Suppressor macrophage (primary cell): ENCODE measurements at regions not wholly inside any gene's neighbourhood (a gene's known extent, or its start where the extent isn't known, plus 50 kb on each side); places are given as distances from the start of the nearest gene placed in this dataset.
A peak's percentile ranks its signal among the peaks of the same experiment; 100 is the strongest.

Experiments used
- DNase-seq, 4 experiments: peaks; one replicate each; pipeline ENCODE4 v3.0.0-alpha.2; 2020 to 2022

DNA sequence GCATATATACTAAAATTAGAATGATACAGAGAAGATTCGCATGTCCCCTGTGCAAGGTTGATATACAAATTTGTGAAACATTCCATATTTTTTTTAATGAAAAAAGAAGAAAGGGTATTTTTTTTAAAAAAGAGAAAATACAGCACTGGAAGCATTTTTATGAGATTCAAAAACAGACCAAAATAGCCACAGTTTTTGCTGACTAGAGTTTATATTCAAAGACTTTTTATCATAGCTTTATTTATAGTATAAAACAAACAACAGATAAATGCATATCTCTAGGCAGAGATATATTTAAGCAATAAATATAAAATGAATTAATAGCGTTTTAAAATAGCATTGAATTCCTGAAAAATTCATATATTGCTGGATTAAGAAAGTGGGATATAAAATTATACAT, 436.5 kb upstream of the ACVR2A start:
- no peak for DNase-seq

GRCh38 chr2:147405651-147406050, 439.2 kb upstream of the ACVR2A start:
- no peak for DNase-seq

GRCh38 chr2:147398996-147399395, 445.8 kb upstream of the ACVR2A start:
- DNase-seq = no peak

DNA sequence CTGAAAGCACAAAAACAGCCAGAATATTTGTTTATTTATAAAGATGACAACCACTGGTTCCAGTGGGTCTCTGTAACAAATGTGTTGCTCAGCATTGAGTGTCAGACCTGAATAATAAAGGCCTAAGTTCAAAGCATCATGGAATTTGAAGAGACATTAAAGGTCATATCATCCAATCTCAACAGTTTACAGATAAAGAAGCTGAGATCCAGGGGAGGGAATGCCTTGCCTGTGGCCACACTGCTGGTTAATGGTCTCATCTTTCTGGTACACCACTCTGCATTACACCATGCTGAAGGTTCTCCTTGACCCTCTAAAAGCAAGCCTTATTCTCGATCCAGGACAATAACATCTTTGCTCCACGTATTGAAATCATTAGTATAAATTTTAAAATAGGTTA, 446.5 kb upstream of the ACVR2A start:
- no peak for DNase-seq

GRCh38 chr2:147396890-147397289, 447.9 kb upstream of the ACVR2A start:
- DNase-seq = no peak

DNA sequence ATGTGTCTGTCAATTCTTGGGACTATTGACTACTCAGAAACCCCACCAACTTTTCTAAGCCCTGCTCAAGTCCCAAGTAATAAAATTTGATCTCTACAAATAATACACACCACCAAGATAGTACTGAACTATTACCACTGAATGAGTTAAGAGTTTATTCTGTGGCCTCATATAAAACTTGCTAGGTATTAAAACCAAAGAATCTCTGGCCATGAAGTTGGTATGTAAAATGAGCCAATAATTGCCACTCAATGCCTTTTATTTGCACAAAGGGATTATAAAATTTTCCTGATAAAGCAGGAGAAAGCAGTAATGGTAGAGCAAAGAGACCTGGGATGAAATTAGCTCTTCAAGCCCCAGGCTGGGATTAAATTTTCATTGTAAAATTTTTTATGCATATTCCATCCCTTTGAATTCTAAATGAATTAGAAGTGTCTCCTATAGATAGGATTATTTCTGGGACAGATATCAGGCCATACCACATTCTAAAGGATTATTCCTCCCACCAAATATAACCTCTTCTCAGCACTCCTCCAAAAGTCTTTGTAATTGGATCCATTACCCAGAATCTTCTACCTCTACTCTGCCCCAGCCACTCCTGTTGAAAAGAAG, 450.5 kb upstream of the ACVR2A start:
- DNase-seq = no peak

DNA sequence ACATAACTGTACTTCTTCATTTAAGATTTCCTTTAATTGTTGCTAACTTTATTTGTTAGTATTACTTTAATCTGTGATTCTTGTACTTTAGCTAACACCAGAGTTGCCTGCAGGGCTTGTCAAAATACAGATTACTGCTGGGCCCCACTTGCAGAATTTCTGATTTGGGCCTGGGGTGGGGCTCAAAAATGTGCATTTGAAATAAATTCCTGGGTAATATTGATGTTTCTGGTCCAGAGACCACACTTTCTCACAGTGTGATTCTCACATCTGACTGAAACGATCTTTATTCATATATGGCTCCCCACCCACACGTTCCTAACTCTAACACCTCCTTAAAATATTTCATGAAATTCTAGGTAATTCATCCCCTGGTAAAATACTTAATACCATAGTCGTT, 452.6 kb upstream of the ACVR2A start:
- DNase-seq = no peak

- DNase-seq = peak in 2 of 4 experiments; percentile 1 to 7
Measured at GRCh38 chr2:147390475-147390874, 454.4 kb upstream of the ACVR2A start.

DNA sequence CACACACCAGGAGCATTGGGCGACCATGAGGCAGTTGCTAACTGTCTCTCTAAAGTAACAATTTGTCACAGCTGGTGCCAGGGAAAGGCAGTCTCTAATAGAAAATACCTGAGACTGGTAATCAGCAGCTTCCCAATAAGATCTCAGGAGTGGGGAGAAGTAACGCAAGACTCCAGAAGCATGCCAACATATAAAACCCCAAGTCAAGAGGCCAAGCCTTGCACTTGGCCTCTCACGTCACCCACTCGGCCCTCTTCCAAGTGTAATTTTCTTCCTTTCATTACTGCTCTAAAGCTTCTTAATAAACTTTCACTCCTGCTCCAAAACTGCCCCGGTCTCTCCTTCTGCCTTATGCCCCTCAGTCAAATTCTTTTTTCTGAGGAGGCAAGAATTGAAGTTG, 455.6 kb upstream of the ACVR2A start:
- no peak for DNase-seq

DNA sequence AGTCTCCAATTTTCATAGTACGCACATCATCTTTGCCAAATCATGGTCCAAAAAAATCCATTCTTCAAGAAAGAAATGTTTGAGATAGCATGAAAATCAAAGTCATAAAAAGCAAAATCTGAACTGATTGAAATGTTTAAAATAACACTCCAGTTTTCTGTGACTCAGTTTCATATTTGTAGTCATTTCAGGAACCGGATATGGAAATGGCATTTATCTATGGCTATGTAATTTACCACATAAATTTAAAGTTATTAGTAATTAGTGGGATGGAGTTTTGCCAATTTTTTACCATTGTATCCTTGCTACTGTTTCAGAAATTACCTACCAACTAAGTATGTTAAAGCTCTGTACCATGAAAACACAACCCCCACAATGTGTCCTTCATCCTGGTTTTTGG, 456.6 kb upstream of the ACVR2A start:
- no peak for DNase-seq

DNA sequence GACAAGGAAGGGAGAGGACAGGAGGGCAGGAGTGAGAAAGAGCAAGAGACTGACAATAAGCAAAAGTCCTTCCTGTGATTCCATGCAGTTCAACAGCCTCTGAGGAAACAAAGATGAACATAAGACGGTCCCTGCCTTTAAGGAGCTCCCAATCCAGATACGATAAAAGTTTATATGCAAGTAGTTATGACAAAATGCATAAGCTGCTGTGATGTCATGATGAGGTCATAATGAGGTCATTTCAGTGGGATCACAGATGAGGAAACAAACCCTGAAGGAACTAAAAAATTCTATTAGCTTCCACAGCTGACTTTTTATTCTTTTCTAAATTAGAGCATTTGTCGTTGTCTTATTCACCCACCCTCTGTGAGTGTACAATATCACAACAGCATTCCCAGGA, 458.5 kb upstream of the ACVR2A start:
- DNase-seq = peak in 3 of 4 experiments; percentile 2 to 11 (median 8)

GRCh38 chr2:147385600-147385999, 459.2 kb upstream of the ACVR2A start:
- no peak for DNase-seq

DNA sequence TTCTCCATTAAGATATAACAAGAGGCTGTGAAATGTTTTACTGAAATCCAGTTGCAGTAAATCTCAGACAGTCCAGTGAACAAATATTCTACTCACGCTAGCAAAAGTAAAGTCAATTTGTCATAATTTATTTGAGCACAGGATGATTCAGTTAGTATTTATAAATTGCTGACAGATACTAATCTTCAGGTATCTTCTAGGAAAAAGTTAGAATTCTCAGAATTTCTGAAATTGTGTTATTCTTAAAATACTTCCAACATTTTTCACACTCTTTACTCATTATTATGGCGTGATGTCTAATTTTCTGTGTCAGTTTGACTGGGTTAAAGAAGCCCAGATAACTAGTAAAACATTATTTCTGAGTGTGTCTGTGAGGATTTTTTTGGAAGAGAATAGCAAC, 460.2 kb upstream of the ACVR2A start:
- DNase-seq = no peak

DNA sequence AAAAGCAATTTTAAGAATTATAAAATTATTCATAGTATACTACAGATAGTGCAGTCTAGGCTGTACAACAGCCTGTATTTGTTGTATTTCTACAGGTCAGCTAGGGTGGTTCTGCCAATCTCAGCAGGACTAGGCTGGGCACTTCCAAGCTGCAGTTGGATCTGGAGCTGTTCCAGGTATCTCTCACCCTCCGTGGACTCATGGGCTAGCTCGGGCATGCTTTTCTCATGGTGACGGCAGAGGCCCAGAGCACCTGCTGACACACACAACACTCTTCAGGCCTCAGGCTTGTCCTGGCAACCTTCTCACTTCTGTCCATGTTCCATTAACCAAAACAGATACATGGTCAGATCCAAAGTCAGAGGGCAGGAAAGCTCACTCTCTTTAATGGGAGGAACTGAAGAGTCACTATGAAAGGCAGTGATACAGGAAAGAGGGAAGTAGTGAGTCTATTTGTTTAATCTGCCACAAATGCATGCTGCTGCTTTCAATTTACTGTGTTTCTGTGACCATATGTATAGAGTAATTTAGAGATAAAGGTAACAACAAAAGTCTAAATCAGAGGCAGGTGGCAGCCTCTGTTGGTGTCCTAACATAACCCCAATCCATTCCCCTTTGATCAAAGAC, 462.4 kb upstream of the ACVR2A start:
- peak in 1 of 4 experiments; percentile 5 for DNase-seq

GRCh38 chr2:147378403-147378802, 466.4 kb upstream of the ACVR2A start:
- no peak for DNase-seq

GRCh38 chr2:147375073-147375472, 469.8 kb upstream of the ACVR2A start:
- DNase-seq = no peak

GRCh38 chr2:147374423-147374811, 470.4 kb upstream of the ACVR2A start:
- DNase-seq = no peak

DNA sequence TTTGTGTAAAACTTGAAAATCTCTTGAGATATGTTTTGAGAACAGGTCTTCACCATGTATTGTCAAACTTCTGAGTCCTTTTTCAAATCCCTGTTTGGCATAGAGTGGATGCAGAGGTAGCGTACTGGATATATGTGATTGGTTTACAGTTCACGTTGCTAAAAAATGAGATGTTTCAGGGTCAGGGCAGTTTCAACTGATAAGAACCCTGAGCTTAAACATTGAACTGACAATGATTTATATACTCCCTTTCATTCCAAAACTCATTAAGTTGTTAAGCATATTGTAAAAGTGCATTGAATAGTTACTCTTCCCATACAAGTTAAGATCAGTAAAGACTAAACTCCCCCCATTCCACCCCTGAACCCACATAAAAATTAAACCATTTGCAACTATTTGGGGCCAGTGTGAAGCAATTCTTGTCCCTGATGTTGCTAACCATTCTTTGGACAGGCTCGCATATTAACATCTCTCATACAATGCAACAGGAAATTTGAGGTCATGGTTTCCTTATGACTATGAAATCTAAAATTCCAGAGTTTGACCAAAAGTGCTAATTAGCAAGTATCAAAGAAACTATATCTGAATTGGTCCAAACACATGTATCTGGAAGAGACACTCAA, 470.9 kb upstream of the ACVR2A start:
- DNase-seq = no peak

DNA sequence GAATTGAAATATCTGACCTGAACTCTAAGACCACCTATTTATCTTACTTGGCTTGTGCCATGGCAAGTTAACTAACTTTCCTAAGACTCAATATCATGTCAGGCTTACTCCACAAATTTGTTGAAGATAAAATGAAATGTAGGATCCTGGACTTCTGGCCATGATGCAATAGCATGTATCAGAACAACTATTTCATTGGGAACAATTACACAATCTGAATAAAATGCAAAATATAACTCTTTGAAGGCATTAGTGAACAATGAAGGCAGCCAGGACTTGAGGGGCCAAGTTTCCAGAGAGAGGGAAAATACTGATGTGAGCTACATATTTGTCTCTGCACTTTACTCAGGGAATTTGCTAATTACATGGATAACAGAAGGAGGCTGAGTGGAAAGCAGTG, 476.5 kb upstream of the ACVR2A start:
- DNase-seq = no peak

DNA sequence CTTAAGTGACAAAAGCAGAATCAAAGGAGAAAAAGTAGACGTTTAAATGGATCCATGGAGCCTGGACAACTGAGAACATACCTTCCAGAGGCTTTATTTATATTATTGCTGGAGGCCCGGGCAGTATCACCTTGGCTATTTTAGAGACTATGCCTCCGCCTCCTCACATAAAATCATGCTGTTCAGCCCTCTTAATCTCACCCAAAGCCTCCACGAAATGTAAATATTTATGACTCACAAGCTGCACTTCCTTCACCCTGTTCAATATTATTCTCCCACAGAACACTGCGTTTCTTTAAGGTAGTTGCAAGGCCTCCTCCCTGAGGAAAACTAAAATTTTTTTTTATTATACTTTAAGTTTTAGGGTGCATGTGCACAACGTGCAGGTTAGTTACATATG, 478.6 kb upstream of the ACVR2A start:
- DNase-seq = no peak

GRCh38 chr2:147365622-147366021, 479.2 kb upstream of the ACVR2A start:
- DNase-seq = no peak

GRCh38 chr2:147364597-147364996, 480.2 kb upstream of the ACVR2A start:
- DNase-seq = no peak

DNA sequence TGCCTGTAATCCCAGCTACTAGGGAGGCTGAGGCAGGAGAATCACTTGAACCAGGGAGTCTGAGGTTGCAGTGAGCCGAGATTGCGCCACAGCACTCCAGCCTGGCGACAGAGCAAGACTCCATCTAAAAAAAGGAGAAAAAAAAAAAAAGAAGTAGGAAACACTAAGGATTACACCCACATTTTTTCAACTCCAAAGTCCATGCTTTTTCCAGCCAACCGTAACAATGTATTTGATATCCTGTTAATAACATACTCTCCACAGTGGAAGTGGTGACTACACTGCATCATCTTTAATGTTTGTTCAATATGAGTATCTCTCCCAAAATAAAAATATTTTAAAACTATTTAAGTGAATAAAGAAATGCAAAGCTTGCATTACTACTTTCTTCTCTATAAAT, 481.6 kb upstream of the ACVR2A start:
- no peak for DNase-seq

DNA sequence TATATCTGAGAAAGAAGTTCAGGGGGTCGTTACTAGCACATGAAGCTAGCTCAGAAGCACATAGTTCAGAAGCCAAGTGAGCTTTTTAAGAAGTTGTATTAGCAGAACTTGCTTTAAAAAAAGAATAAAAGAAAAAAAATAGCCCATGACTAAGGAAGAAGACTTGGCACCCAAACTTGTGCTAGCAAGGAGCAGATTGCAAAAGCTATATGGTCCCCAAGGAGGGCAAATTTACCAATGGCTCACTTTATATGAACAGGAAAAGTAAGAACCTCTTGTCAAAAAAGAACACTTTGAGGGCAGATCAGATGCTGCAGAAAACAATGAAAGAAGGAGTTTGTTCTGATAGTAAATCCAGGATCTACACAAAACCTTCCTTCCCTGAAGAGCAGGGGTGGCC, 486.5 kb upstream of the ACVR2A start:
- DNase-seq = no peak

GRCh38 chr2:147356157-147356556, 488.7 kb upstream of the ACVR2A start:
- DNase-seq = no peak
